Mesenchymal stem cell (in vitro differentiated cells and primary cell): ENCODE measurements at regions not wholly inside any gene's neighbourhood (a gene's known extent, or its start where the extent isn't known, plus 50 kb on each side); places are given as distances from the start of the nearest gene placed in this dataset.

Source experiments
- DNase-seq: peaks from one replicate; pipeline ENCODE4 v3.0.0-alpha.2; 2013
- H2AFZ ChIP-seq: one replicate; pipeline ENCODE4 v1.6.1; 2013; ENCODE audit warnings: low read depth, mild to moderate bottlenecking, control low read depth, inconsistent platforms, low read length, moderate library complexity
- H2AK5ac ChIP-seq: 2 replicates; pipeline ENCODE4 v1.6.1; 2013; ENCODE audit warnings: low read length, moderate library complexity, mild to moderate bottlenecking, inconsistent platforms; ENCODE audit not compliant: severe bottlenecking
- H2BK120ac ChIP-seq: one replicate; pipeline ENCODE4 v1.6.1; 2013; ENCODE audit warnings: low read depth, mild to moderate bottlenecking, inconsistent platforms, low read length, moderate library complexity
- H2BK12ac ChIP-seq, 2 experiments: one replicate each; pipeline ENCODE4 v1.6.1; 2013; ENCODE audit warnings: inconsistent platforms in 2 of 2, low read length in 2 of 2, mild to moderate bottlenecking in 2 of 2, moderate library complexity in 2 of 2, control low read depth in 1 of 2
- H2BK15ac ChIP-seq: one replicate; pipeline ENCODE4 v1.6.1; 2013; ENCODE audit warnings: mild to moderate bottlenecking, low read depth, inconsistent platforms; ENCODE audit not compliant: poor library complexity, severe bottlenecking
- H2BK5ac ChIP-seq: 2 replicates; pipeline ENCODE4 v1.6.1; 2013; ENCODE audit warnings: low read depth, mild to moderate bottlenecking, low read length, control low read depth, inconsistent platforms; ENCODE audit not compliant: poor library complexity, severe bottlenecking
- H3K14ac ChIP-seq, 2 experiments: one replicate each; pipeline ENCODE4 v1.6.1; 2013; ENCODE audit warnings: inconsistent platforms in 2 of 2, low read length in 2 of 2, control low read depth in 1 of 2, mild to moderate bottlenecking in 1 of 2, moderate library complexity in 1 of 2
- H3K18ac ChIP-seq, 2 experiments: one replicate each; pipeline ENCODE4 v1.6.1; 2013; ENCODE audit warnings: inconsistent platforms in 2 of 2, low read length in 2 of 2, control low read depth in 1 of 2, low read depth in 1 of 2, mild to moderate bottlenecking in 1 of 2
- H3K23ac ChIP-seq, 2 experiments: one replicate each; pipeline ENCODE4 v1.6.1; 2013; ENCODE audit warnings: inconsistent platforms in 2 of 2, low read length in 2 of 2, mild to moderate bottlenecking in 2 of 2, moderate library complexity in 2 of 2, control low read depth in 1 of 2
- H3K27ac ChIP-seq: 2 replicates; pipeline ENCODE4 v1.5.1; 2013; ENCODE audit warnings: mild to moderate bottlenecking, moderate library complexity, low read length, control low read depth, inconsistent platforms; ENCODE audit not compliant: poor library complexity, severe bottlenecking
- H3K27me3 ChIP-seq, 2 experiments: 2 replicates each; pipeline versions ENCODE4 v1.6.1 to v1.7.0; 2013; ENCODE audit warnings: low read length in 2 of 2, mild to moderate bottlenecking in 2 of 2, moderate library complexity in 2 of 2, control low read depth in 1 of 2, inconsistent platforms in 1 of 2; ENCODE audit not compliant: control insufficient read depth in 1 of 2, insufficient read depth in 1 of 2
- H3K36me3 ChIP-seq, 2 experiments: 2 replicates each; pipeline versions ENCODE4 v1.6.1 to v1.7.0; 2013; ENCODE audit warnings: low read length in 2 of 2, control low read depth in 1 of 2, inconsistent platforms in 1 of 2, low read depth in 1 of 2, mild to moderate bottlenecking in 1 of 2; ENCODE audit not compliant: insufficient read depth in 2 of 2, control insufficient read depth in 1 of 2
- H3K4ac ChIP-seq, 2 experiments: one replicate each; pipeline ENCODE4 v1.6.1; 2013; ENCODE audit warnings: inconsistent platforms in 2 of 2, low read length in 2 of 2, mild to moderate bottlenecking in 2 of 2, moderate library complexity in 2 of 2, control low read depth in 1 of 2, low read depth in 1 of 2
- H3K4me1 ChIP-seq: 2 replicates; pipeline ENCODE4 v1.6.1; 2013; ENCODE audit warnings: low read depth, low read length, control low read depth; ENCODE audit not compliant: control insufficient read depth, insufficient read depth
- H3K4me2 ChIP-seq: 2 replicates; pipeline ENCODE4 v1.6.1; 2013; ENCODE audit warnings: low read length, mild to moderate bottlenecking, inconsistent platforms; ENCODE audit not compliant: poor library complexity, severe bottlenecking
- H3K4me3 ChIP-seq, 2 experiments: 2 replicates each; pipeline versions ENCODE4 v1.5.1 to v1.7.0; 2013; ENCODE audit warnings: low read length in 2 of 2, mild to moderate bottlenecking in 2 of 2, control low read depth in 1 of 2, low read depth in 1 of 2; ENCODE audit not compliant: insufficient read depth in 1 of 2
- H3K79me1 ChIP-seq: replicated peaks from 2 replicates; pipeline ENCODE4 v1.6.1; 2013; ENCODE audit warnings: mild to moderate bottlenecking, control low read depth, low read length, inconsistent platforms; ENCODE audit not compliant: poor library complexity, severe bottlenecking
- H3K9ac ChIP-seq: 2 replicates; pipeline ENCODE4 v1.7.0; 2013; ENCODE audit warnings: mild to moderate bottlenecking, low read length, moderate library complexity
- H3K9me3 ChIP-seq: 2 replicates; pipeline ENCODE4 v1.7.0; 2013; ENCODE audit warnings: mild to moderate bottlenecking, low read length; ENCODE audit not compliant: control insufficient read depth
- H4K8ac ChIP-seq: one replicate; pipeline ENCODE4 v1.6.1; 2013; ENCODE audit warnings: inconsistent platforms, mild to moderate bottlenecking, low read length, moderate library complexity
- H4K91ac ChIP-seq: one replicate; pipeline ENCODE4 v1.6.1; 2013; ENCODE audit warnings: mild to moderate bottlenecking, low read length, inconsistent platforms
- WGBS: methylation state at CpG from one replicate; pipeline ENCODE4 v1.1.7; 2013; ENCODE audit warnings: mixed read lengths; 5-methylcytosine and 5-hydroxymethylcytosine counted together

GRCh38 chr7:12764458-12764891 is 77.0 kb downstream of the ARL4A start:
- 57% methylated on average over 2 of the region's 2 CpGs for WGBS
- Histone ChIP-seq H3K4me1 (no peaks in the 10 kb centered on the region), H3K9me3 (no peaks in the 10 kb centered on the region), H3K4me2 (no peak overlapping the region), H3K4me3 (no peak overlapping the region), H2AFZ (no peak overlapping the region), H2BK120ac (no peak overlapping the region), H3K79me1 (no peaks in the 10 kb centered on the region), H2BK5ac (no peak overlapping the region), H4K91ac (no peak overlapping the region), H3K14ac (no peak overlapping the region), H2BK12ac (no peak overlapping the region), H3K27me3 (no peaks in the 10 kb centered on the region), H2BK15ac (no peak overlapping the region), H3K36me3 (no peaks in the 10 kb centered on the region), H2AK5ac (no peak overlapping the region), H3K9ac (no peak overlapping the region), H3K18ac (no peak overlapping the region), H4K8ac (no peak overlapping the region), H3K4ac (no peak overlapping the region), H3K27ac (no peak overlapping the region), H3K23ac (no peak overlapping the region)
- no peak for DNase-seq

- Histone ChIP-seq H3K18ac (no peak overlapping the region), H3K9ac (no peak overlapping the region), H4K91ac (no peak overlapping the region), H2BK5ac (no peak overlapping the region), H3K9me3 (no peaks in the 10 kb centered on the region), H3K27me3 (no peaks in the 10 kb centered on the region), H2AK5ac (no peak overlapping the region), H3K4ac (no peak overlapping the region), H3K4me1 (no peaks in the 10 kb centered on the region), H2BK120ac (no peak overlapping the region), H2AFZ (no peak overlapping the region), H3K14ac (no peak overlapping the region), H3K36me3 (no peaks in the 10 kb centered on the region), H2BK15ac (no peak overlapping the region), H4K8ac (no peak overlapping the region), H2BK12ac (no peak overlapping the region), H3K79me1 (no peaks in the 10 kb centered on the region), H3K23ac (no peak overlapping the region), H3K4me2 (no peak overlapping the region), H3K27ac (no peak overlapping the region), H3K4me3 (no peak overlapping the region)
- WGBS: 75% methylated on average over 1 of the region's 2 CpGs
- no peak for DNase-seq
These were observed 78.1 kb downstream of the ARL4A start for GRCh38 chr7:12765431-12766100.

- Histone ChIP-seq H3K9ac (no peak overlapping the region), H3K14ac (no peak overlapping the region)
These were observed 79.0 kb downstream of the ARL4A start for GRCh38 chr7:12766416-12766815.

GRCh38 chr7:12768948-12769347 is 81.5 kb downstream of the ARL4A start:
- Histone ChIP-seq H4K8ac (no peak overlapping the region), H3K18ac (no peak overlapping the region), H2BK15ac (no peak overlapping the region), H3K14ac (no peak overlapping the region), H2BK12ac (no peak overlapping the region), H2BK120ac (no peak overlapping the region), H3K4me1 (no peaks in the 10 kb centered on the region), H3K23ac (no peak overlapping the region), H3K27me3 (no peaks in the 10 kb centered on the region), H2AK5ac (no peak overlapping the region), H3K4me3 (no peak overlapping the region), H3K4ac (no peak overlapping the region), H2AFZ (no peak overlapping the region), H3K36me3 (no peaks in the 10 kb centered on the region), H2BK5ac (no peak overlapping the region), H4K91ac (no peak overlapping the region), H3K79me1 (no peaks in the 10 kb centered on the region), H3K4me2 (no peak overlapping the region), H3K27ac (no peak overlapping the region), H3K9me3 (peaks cover 2% of the 10 kb centered on the region), H3K9ac (no peak overlapping the region)
- WGBS: no CpG with 5 or more reads among the region's 1 CpG
- no peak for DNase-seq

More at GRCh38 chr7:12766416-12766815, 79.0 kb downstream of the ARL4A start:
- Histone ChIP-seq H3K4ac (no peak overlapping the region), H3K27me3 (no peaks in the 10 kb centered on the region), H4K8ac (no peak overlapping the region), H2BK12ac (no peak overlapping the region), H3K27ac (no peak overlapping the region), H2AK5ac (no peak overlapping the region), H2BK5ac (no peak overlapping the region), H3K4me2 (no peak overlapping the region), H3K9me3 (no peaks in the 10 kb centered on the region), H2AFZ (no peak overlapping the region), H3K4me3 (no peak overlapping the region), H3K18ac (no peak overlapping the region), H2BK15ac (no peak overlapping the region), H2BK120ac (no peak overlapping the region), H3K23ac (no peak overlapping the region), H3K79me1 (no peaks in the 10 kb centered on the region), H4K91ac (no peak overlapping the region), H3K4me1 (no peaks in the 10 kb centered on the region), H3K36me3 (no peaks in the 10 kb centered on the region)
- no peak for DNase-seq
